ENCODE measurements at regions not wholly inside any gene's neighbourhood (a gene's known extent, or its start where the extent isn't known, plus 50 kb on each side); places are given as distances from the start of the nearest gene placed in this dataset.

- no peaks in the 10 kb centered on the region for H3K36me3 ChIP-seq (ENCODE audit: control insufficient read depth, insufficient read depth, low read length, severe bottlenecking)
- no peaks in the 10 kb centered on the region for H3K27me3 ChIP-seq (replicated peaks; ENCODE audit: control insufficient read depth, insufficient read depth, low read length)
- H3K9me3 ChIP-seq (ENCODE audit: control insufficient read depth, low read length), result peaks cover 3% of the 10 kb centered on the region
- peaks cover 18% of the 10 kb centered on the region for H3K4me1 ChIP-seq (ENCODE audit: control insufficient read depth, insufficient read depth, low read length)
- H3K9ac ChIP-seq (ENCODE audit: low read length), result peak overlapping the region; percentile 37
- DNase-seq (ENCODE audit: low read depth), result peak; percentile 91
- no peak overlapping the region for H3K4me3 ChIP-seq (ENCODE audit: low read length)
Observed at GRCh38 chr6:25070547-25071366, 135.0 kb upstream of the RIPOR2 start.

- H3K27me3 ChIP-seq (replicated peaks; ENCODE audit: control insufficient read depth, insufficient read depth, low read length), result no peaks in the 10 kb centered on the region
- peaks cover 8% of the 10 kb centered on the region for H3K36me3 ChIP-seq (ENCODE audit: control insufficient read depth, insufficient read depth, low read length, severe bottlenecking)
- DNase-seq (ENCODE audit: low read depth), result no peak
- H3K9ac ChIP-seq (ENCODE audit: low read length), result no peak overlapping the region
- H3K4me3 ChIP-seq (ENCODE audit: low read length), result no peak overlapping the region
- H3K4me1 ChIP-seq (ENCODE audit: control insufficient read depth, insufficient read depth, low read length), result no peaks in the 10 kb centered on the region
- H3K9me3 ChIP-seq (ENCODE audit: control insufficient read depth, low read length), result peaks cover 1% of the 10 kb centered on the region
Observed at GRCh38 chr6:25078141-25078540, 142.4 kb upstream of the RIPOR2 start.

- Histone ChIP-seq H3K4me3 (ENCODE audit: low read length) (no peak overlapping the region), H3K9ac (ENCODE audit: low read length) (no peak overlapping the region), H3K9me3 (ENCODE audit: control insufficient read depth, low read length) (no peaks in the 10 kb centered on the region), H3K4me1 (ENCODE audit: control insufficient read depth, insufficient read depth, low read length) (no peaks in the 10 kb centered on the region), H3K36me3 (ENCODE audit: control insufficient read depth, insufficient read depth, low read length, severe bottlenecking) (peaks cover 44% of the 10 kb centered on the region), H3K27me3 (replicated peaks; ENCODE audit: control insufficient read depth, insufficient read depth, low read length) (no peaks in the 10 kb centered on the region)
- no peak for DNase-seq (ENCODE audit: low read depth)
Observed at GRCh38 chr6:25083784-25084507, 148.2 kb upstream of the RIPOR2 start.

- DNase-seq (ENCODE audit: low read depth), result no peak
- Histone ChIP-seq H3K9me3 (ENCODE audit: control insufficient read depth, low read length) (no peaks in the 10 kb centered on the region), H3K27me3 (replicated peaks; ENCODE audit: control insufficient read depth, insufficient read depth, low read length) (no peaks in the 10 kb centered on the region)
Observed at GRCh38 chr6:25084508-25084833, 148.7 kb upstream of the RIPOR2 start.

GRCh38 chr6:25085756-25086155 lies 150.0 kb upstream of the RIPOR2 start:
- Histone ChIP-seq H3K9me3 (ENCODE audit: control insufficient read depth, low read length) (no peaks in the 10 kb centered on the region), H3K4me3 (ENCODE audit: low read length) (no peak overlapping the region), H3K4me1 (ENCODE audit: control insufficient read depth, insufficient read depth, low read length) (no peaks in the 10 kb centered on the region), H3K9ac (ENCODE audit: low read length) (no peak overlapping the region), H3K27me3 (replicated peaks; ENCODE audit: control insufficient read depth, insufficient read depth, low read length) (no peaks in the 10 kb centered on the region), H3K36me3 (ENCODE audit: control insufficient read depth, insufficient read depth, low read length, severe bottlenecking) (peaks cover 46% of the 10 kb centered on the region)
- no peak for DNase-seq (ENCODE audit: low read depth)

More at GRCh38 chr6:25084508-25084833, 148.7 kb upstream of the RIPOR2 start:
- Histone ChIP-seq H3K4me3 (ENCODE audit: low read length) (no peak overlapping the region), H3K4me1 (ENCODE audit: control insufficient read depth, insufficient read depth, low read length) (no peaks in the 10 kb centered on the region), H3K36me3 (ENCODE audit: control insufficient read depth, insufficient read depth, low read length, severe bottlenecking) (peaks cover 45% of the 10 kb centered on the region), H3K9ac (ENCODE audit: low read length) (no peak overlapping the region)

- no peaks in the 10 kb centered on the region for H3K4me1 ChIP-seq (ENCODE audit: control insufficient read depth, insufficient read depth, low read length)
- no peak overlapping the region for H3K9ac ChIP-seq (ENCODE audit: low read length)
- peaks cover 48% of the 10 kb centered on the region for H3K36me3 ChIP-seq (ENCODE audit: control insufficient read depth, insufficient read depth, low read length, severe bottlenecking)
- no peak overlapping the region for H3K4me3 ChIP-seq (ENCODE audit: low read length)
- H3K27me3 ChIP-seq (replicated peaks; ENCODE audit: control insufficient read depth, insufficient read depth, low read length), result no peaks in the 10 kb centered on the region
- no peak for DNase-seq (ENCODE audit: low read depth)
- H3K9me3 ChIP-seq (ENCODE audit: control insufficient read depth, low read length), result no peaks in the 10 kb centered on the region
Observed at GRCh38 chr6:25086500-25087091, 150.8 kb upstream of the RIPOR2 start.

- Histone ChIP-seq H3K36me3 (ENCODE audit: control insufficient read depth, insufficient read depth, low read length, severe bottlenecking) (peaks cover 62% of the 10 kb centered on the region), H3K27me3 (replicated peaks; ENCODE audit: control insufficient read depth, insufficient read depth, low read length) (no peaks in the 10 kb centered on the region), H3K9ac (ENCODE audit: low read length) (no peak overlapping the region), H3K4me1 (ENCODE audit: control insufficient read depth, insufficient read depth, low read length) (no peaks in the 10 kb centered on the region), H3K9me3 (ENCODE audit: control insufficient read depth, low read length) (no peaks in the 10 kb centered on the region), H3K4me3 (ENCODE audit: low read length) (no peak overlapping the region)
- DNase-seq (ENCODE audit: low read depth), result peak; percentile 45
Observed at GRCh38 chr6:25088513-25088912, 152.8 kb upstream of the RIPOR2 start.

- H3K4me3 ChIP-seq (ENCODE audit: low read length), result no peak overlapping the region
- peaks cover 56% of the 10 kb centered on the region for H3K36me3 ChIP-seq (ENCODE audit: control insufficient read depth, insufficient read depth, low read length, severe bottlenecking)
- peak; percentile 43 for DNase-seq (ENCODE audit: low read depth)
- no peaks in the 10 kb centered on the region for H3K4me1 ChIP-seq (ENCODE audit: control insufficient read depth, insufficient read depth, low read length)
- no peaks in the 10 kb centered on the region for H3K9me3 ChIP-seq (ENCODE audit: control insufficient read depth, low read length)
- H3K27me3 ChIP-seq (replicated peaks; ENCODE audit: control insufficient read depth, insufficient read depth, low read length), result no peaks in the 10 kb centered on the region
- H3K9ac ChIP-seq (ENCODE audit: low read length), result no peak overlapping the region
Observed at GRCh38 chr6:25089442-25089841, 153.7 kb upstream of the RIPOR2 start.

- no peak overlapping the region for H3K4me3 ChIP-seq (ENCODE audit: low read length)
- no peaks in the 10 kb centered on the region for H3K4me1 ChIP-seq (ENCODE audit: control insufficient read depth, insufficient read depth, low read length)
- no peaks in the 10 kb centered on the region for H3K27me3 ChIP-seq (replicated peaks; ENCODE audit: control insufficient read depth, insufficient read depth, low read length)
- no peaks in the 10 kb centered on the region for H3K9me3 ChIP-seq (ENCODE audit: control insufficient read depth, low read length)
- DNase-seq (ENCODE audit: low read depth), result no peak
- peaks cover 47% of the 10 kb centered on the region for H3K36me3 ChIP-seq (ENCODE audit: control insufficient read depth, insufficient read depth, low read length, severe bottlenecking)
- H3K9ac ChIP-seq (ENCODE audit: low read length), result no peak overlapping the region
Observed at GRCh38 chr6:25094726-25095125, 159.0 kb upstream of the RIPOR2 start.

- Histone ChIP-seq H3K9me3 (ENCODE audit: control insufficient read depth, low read length) (no peaks in the 10 kb centered on the region), H3K4me3 (ENCODE audit: low read length) (no peak overlapping the region), H3K9ac (ENCODE audit: low read length) (no peak overlapping the region), H3K27me3 (replicated peaks; ENCODE audit: control insufficient read depth, insufficient read depth, low read length) (no peaks in the 10 kb centered on the region), H3K4me1 (ENCODE audit: control insufficient read depth, insufficient read depth, low read length) (no peaks in the 10 kb centered on the region), H3K36me3 (ENCODE audit: control insufficient read depth, insufficient read depth, low read length, severe bottlenecking) (peaks cover 41% of the 10 kb centered on the region)
- DNase-seq (ENCODE audit: low read depth), result no peak
Observed at GRCh38 chr6:25100288-25100687, 164.5 kb upstream of the RIPOR2 start.

- H3K9me3 ChIP-seq (ENCODE audit: control insufficient read depth, low read length), result no peaks in the 10 kb centered on the region
- peaks cover 61% of the 10 kb centered on the region for H3K36me3 ChIP-seq (ENCODE audit: control insufficient read depth, insufficient read depth, low read length, severe bottlenecking)
- no peak for DNase-seq (ENCODE audit: low read depth)
- no peaks in the 10 kb centered on the region for H3K27me3 ChIP-seq (replicated peaks; ENCODE audit: control insufficient read depth, insufficient read depth, low read length)
- H3K4me3 ChIP-seq (ENCODE audit: low read length), result no peak overlapping the region
- no peak overlapping the region for H3K9ac ChIP-seq (ENCODE audit: low read length)
- H3K4me1 ChIP-seq (ENCODE audit: control insufficient read depth, insufficient read depth, low read length), result no peaks in the 10 kb centered on the region
Observed at GRCh38 chr6:25103603-25104002, 167.8 kb upstream of the RIPOR2 start.

Data from adipocyte (in vitro differentiated cells).